ENCODE measurements at regions not wholly inside any gene's neighbourhood (a gene's known extent, or its start where the extent isn't known, plus 50 kb on each side); places are given as distances from the start of the nearest gene placed in this dataset.

DNA sequence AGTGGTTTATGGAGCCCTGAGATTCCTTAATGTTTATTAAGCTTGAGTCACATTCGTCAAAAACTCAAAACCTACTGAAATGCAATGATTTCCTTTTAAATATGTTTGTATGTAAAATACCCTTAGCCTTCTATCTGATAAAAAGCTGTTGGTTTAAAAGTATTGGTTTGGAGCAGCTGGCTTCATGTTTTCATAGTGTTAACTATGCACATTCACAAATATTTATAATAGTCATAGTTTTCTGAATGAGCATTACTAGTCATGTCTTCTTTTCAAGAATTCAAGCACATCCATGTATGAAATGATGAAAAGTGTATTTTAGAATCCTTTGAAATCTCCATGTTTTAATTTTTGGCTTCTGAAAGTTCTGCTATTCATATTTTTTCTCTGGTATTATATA is 558.6 kb downstream of the UTRN start:
- H4K5ac ChIP-seq (ENCODE audit: insufficient read length, low read depth, low read length) = no peak overlapping the region
- no peaks in the 10 kb centered on the region for H3K27me3 ChIP-seq (ENCODE audit: insufficient read depth, low read length)
- H3K4ac ChIP-seq (ENCODE audit: low read depth, low read length) = no peak overlapping the region
- no peaks in the 10 kb centered on the region; the same call in 1 of the 2 replicates for H3K4me1 ChIP-seq (ENCODE audit: insufficient read depth, low read length)
- no peaks in the 10 kb centered on the region for H3K9me3 ChIP-seq (ENCODE audit: control insufficient read depth, low read depth, low read length)
- no peaks in the 10 kb centered on the region for H4K20me1 ChIP-seq (ENCODE audit: control insufficient read depth, insufficient read depth, insufficient read length)
- DNase-seq = no peak
- no peak overlapping the region for H3K27ac ChIP-seq (ENCODE audit: insufficient read length, low read depth, low read length)
- no peak overlapping the region for H3K56ac ChIP-seq (ENCODE audit: insufficient read length, low read depth, low read length)
- H2AK5ac ChIP-seq (ENCODE audit: insufficient read length, low read length) = no peak overlapping the region
- H3T11ph ChIP-seq (ENCODE audit: low read length) = no peak overlapping the region
- H3K79me2 ChIP-seq (ENCODE audit: insufficient read depth, low read length) = no peaks in the 10 kb centered on the region
- H3K27ac Mint-ChIP-seq = no peak overlapping the region; a peak in 1 of 7 replicates
- H2BK5ac ChIP-seq (ENCODE audit: insufficient read length, low read length) = no peak overlapping the region
- H4K8ac ChIP-seq (replicated peaks; ENCODE audit: insufficient read length, low read depth, low read length) = no peak overlapping the region
- no peak overlapping the region for H3K14ac ChIP-seq (ENCODE audit: insufficient read depth, low read length)
- H3K23ac ChIP-seq (ENCODE audit: insufficient read length, low read depth, low read length) = no peak overlapping the region
- no peaks in the 10 kb centered on the region for H3K79me1 ChIP-seq (ENCODE audit: insufficient read depth, low read depth, low read length, poor library complexity, severe bottlenecking)
- H3K4me3 Mint-ChIP-seq = no peak overlapping the region
- no peaks in the 10 kb centered on the region for H3K23me2 ChIP-seq (ENCODE audit: insufficient read length, low read depth, low read length, poor library complexity, severe bottlenecking)
- no peak overlapping the region for H2BK20ac ChIP-seq (ENCODE audit: low read depth, low read length, poor library complexity, severe bottlenecking)
- H3K4me1 Mint-ChIP-seq = peaks cover 27 to 33% of the 10 kb centered on the region in 2 experiments
- no peak overlapping the region for H3K4me2 ChIP-seq (ENCODE audit: insufficient read depth, insufficient read length, low read length)
- H3K9me3 Mint-ChIP-seq = no peaks in the 10 kb centered on the region; a peak in 1 of 5 replicates
- no peak overlapping the region for H2BK12ac ChIP-seq (ENCODE audit: insufficient read length, low read depth, low read length)
- no peak overlapping the region for H4K91ac ChIP-seq (ENCODE audit: insufficient read length, low read depth, low read length)
- H3K18ac ChIP-seq (ENCODE audit: insufficient read length, low read depth, low read length) = no peak overlapping the region
- no CpG with 5 or more reads among the region's 1 CpG for WGBS (ENCODE audit: extremely low coverage, insufficient read length, low lambda C conversion rate)
- no peak overlapping the region for H3K9ac ChIP-seq (ENCODE audit: extremely low read depth, insufficient read length, low read length)
- peaks cover 11 to 55% (median 42%) of the 10 kb centered on the region in 3 experiments; a peak in 6 of 7 replicates for H3K36me3 Mint-ChIP-seq (ENCODE audit: insufficient read depth in 1 of 3, low read depth in 3 of 3)
- no peaks in the 10 kb centered on the region for H3K27me3 Mint-ChIP-seq (ENCODE audit: low read depth)
- TF ChIP-seq, protein P1, sequence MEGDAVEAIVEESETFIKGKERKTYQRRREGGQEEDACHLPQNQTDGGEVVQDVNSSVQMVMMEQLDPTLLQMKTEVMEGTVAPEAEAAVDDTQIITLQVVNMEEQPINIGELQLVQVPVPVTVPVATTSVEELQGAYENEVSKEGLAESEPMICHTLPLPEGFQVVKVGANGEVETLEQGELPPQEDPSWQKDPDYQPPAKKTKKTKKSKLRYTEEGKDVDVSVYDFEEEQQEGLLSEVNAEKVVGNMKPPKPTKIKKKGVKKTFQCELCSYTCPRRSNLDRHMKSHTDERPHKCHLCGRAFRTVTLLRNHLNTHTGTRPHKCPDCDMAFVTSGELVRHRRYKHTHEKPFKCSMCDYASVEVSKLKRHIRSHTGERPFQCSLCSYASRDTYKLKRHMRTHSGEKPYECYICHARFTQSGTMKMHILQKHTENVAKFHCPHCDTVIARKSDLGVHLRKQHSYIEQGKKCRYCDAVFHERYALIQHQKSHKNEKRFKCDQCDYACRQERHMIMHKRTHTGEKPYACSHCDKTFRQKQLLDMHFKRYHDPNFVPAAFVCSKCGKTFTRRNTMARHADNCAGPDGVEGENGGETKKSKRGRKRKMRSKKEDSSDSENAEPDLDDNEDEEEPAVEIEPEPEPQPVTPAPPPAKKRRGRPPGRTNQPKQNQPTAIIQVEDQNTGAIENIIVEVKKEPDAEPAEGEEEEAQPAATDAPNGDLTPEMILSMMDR (conservative IDR thresholded peaks at IDR 0.05) = no peak
- no peak overlapping the region for H2AFZ ChIP-seq (ENCODE audit: low read length)
- no peak overlapping the region for H2BK120ac ChIP-seq (ENCODE audit: low read depth, low read length, poor library complexity, severe bottlenecking)
- H2BK15ac ChIP-seq (ENCODE audit: low read depth, low read length) = no peak overlapping the region

Data from H9 (cell line).